ENCODE measurements at regions not wholly inside any gene's neighbourhood (a gene's known extent, or its start where the extent isn't known, plus 50 kb on each side); places are given as distances from the start of the nearest gene placed in this dataset.

- TF ChIP-seq HMBOX1 (IDR thresholded peaks at IDR 0.05), result peak; percentile 83
- peak; percentile 97 for TF ChIP-seq TCF3 (CRISPR knock-in tag; IDR thresholded peaks at IDR 0.05)
- TF ChIP-seq ZBTB17 (CRISPR knock-in tag; IDR thresholded peaks at IDR 0.05), result no peak
- no peak for TF ChIP-seq ZNF408 (CRISPR knock-in tag; IDR thresholded peaks at IDR 0.05; ENCODE audit: low read depth)
- TF ChIP-seq USF1 (CRISPR knock-in tag; IDR thresholded peaks at IDR 0.05), result no peak; the same call in 1 of the 2 replicates
- TF ChIP-seq, protein P1, sequence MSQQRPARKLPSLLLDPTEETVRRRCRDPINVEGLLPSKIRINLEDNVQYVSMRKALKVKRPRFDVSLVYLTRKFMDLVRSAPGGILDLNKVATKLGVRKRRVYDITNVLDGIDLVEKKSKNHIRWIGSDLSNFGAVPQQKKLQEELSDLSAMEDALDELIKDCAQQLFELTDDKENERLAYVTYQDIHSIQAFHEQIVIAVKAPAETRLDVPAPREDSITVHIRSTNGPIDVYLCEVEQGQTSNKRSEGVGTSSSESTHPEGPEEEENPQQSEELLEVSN (IDR thresholded peaks at IDR 0.05; ENCODE audit: borderline replicate concordance in 1 of 2, extremely low read depth in 1 of 2, insufficient read depth in 1 of 2, insufficient read length in 1 of 2, low read depth in 1 of 2, low read length in 1 of 2, poor library complexity in 1 of 2, severe bottlenecking in 1 of 2), result no peak
- peak; percentile 92 for TF ChIP-seq CXXC5 (CRISPR knock-in tag; IDR thresholded peaks at IDR 0.05)
- TF ChIP-seq RBM15 (IDR thresholded peaks at IDR 0.05; ENCODE audit: insufficient read depth, low read length), result no peak
- peak; percentile 84 for TF ChIP-seq CREB1 (IDR thresholded peaks at IDR 0.05)
- peak; percentile 86 for TF ChIP-seq CREB1 (CRISPR knock-in tag; IDR thresholded peaks at IDR 0.05)
- TF ChIP-seq BRD9 (IDR thresholded peaks at IDR 0.05; ENCODE audit: low read depth, partially characterized antibody), result no peak
- peak; percentile 80 for TF ChIP-seq MYC (IDR thresholded peaks at IDR 0.05; ENCODE audit: low read depth, low read length)
- no peak for TF ChIP-seq MYC (CRISPR knock-in tag; IDR thresholded peaks at IDR 0.05; ENCODE audit: borderline replicate concordance, low read depth)
- TF ChIP-seq RAD51 (IDR thresholded peaks at IDR 0.05; ENCODE audit: borderline replicate concordance, low read depth), result peak; percentile 71
- no peak for TF ChIP-seq KLF1 (tag; IDR thresholded peaks at IDR 0.05)
- TF ChIP-seq ARID2 (IDR thresholded peaks at IDR 0.05), result no peak
- TF ChIP-seq, protein P2, sequence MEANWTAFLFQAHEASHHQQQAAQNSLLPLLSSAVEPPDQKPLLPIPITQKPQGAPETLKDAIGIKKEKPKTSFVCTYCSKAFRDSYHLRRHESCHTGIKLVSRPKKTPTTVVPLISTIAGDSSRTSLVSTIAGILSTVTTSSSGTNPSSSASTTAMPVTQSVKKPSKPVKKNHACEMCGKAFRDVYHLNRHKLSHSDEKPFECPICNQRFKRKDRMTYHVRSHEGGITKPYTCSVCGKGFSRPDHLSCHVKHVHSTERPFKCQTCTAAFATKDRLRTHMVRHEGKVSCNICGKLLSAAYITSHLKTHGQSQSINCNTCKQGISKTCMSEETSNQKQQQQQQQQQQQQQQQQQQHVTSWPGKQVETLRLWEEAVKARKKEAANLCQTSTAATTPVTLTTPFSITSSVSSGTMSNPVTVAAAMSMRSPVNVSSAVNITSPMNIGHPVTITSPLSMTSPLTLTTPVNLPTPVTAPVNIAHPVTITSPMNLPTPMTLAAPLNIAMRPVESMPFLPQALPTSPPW (CRISPR knock-in tag; IDR thresholded peaks at IDR 0.05), result no peak
- no peak for TF ChIP-seq RBM14 (IDR thresholded peaks at IDR 0.05; ENCODE audit: borderline replicate concordance, insufficient read depth, low read depth, low read length)
- 0 out of 2 replicates have a peak, but pooled peaks have one; percentile 3 for TF ChIP-seq ZNF41 (CRISPR knock-in tag; conservative IDR thresholded peaks at IDR 0.05)
Measured at GRCh38 chr10:61588770-61589211, 73.9 kb upstream of the CABCOCO1 start (continued).

Measured in K562 (cell line).